ENCODE measurements at regions not wholly inside any gene's neighbourhood (a gene's known extent, or its start where the extent isn't known, plus 50 kb on each side); places are given as distances from the start of the nearest gene placed in this dataset.

- POLR2A ChIA-PET, result no interaction called here
- no peak for DNase-seq (ENCODE audit: extremely low spot score)
- CTCF ChIA-PET, result no interaction called here
- TF ChIP-seq CTCF (IDR thresholded peaks at IDR 0.05; ENCODE audit: control extremely low read depth, extremely low read depth, low read depth, missing control alignments), result no peak
Measured at GRCh38 chr13:87614276-87614675, 56.9 kb upstream of the SLITRK5 start.
